ENCODE measurements at regions not wholly inside any gene's neighbourhood (a gene's known extent, or its start where the extent isn't known, plus 50 kb on each side); places are given as distances from the start of the nearest gene placed in this dataset.

GRCh38 chr6:131362070-131362469 is 211.0 kb upstream of the ARG1 start:
- TF ChIP-seq, protein P1, sequence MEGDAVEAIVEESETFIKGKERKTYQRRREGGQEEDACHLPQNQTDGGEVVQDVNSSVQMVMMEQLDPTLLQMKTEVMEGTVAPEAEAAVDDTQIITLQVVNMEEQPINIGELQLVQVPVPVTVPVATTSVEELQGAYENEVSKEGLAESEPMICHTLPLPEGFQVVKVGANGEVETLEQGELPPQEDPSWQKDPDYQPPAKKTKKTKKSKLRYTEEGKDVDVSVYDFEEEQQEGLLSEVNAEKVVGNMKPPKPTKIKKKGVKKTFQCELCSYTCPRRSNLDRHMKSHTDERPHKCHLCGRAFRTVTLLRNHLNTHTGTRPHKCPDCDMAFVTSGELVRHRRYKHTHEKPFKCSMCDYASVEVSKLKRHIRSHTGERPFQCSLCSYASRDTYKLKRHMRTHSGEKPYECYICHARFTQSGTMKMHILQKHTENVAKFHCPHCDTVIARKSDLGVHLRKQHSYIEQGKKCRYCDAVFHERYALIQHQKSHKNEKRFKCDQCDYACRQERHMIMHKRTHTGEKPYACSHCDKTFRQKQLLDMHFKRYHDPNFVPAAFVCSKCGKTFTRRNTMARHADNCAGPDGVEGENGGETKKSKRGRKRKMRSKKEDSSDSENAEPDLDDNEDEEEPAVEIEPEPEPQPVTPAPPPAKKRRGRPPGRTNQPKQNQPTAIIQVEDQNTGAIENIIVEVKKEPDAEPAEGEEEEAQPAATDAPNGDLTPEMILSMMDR (IDR thresholded peaks at IDR 0.05; ENCODE audit: unreplicated experiment): no peak
- intact Hi-C loops (cut with micrococcal nuclease): no loop called here
- Mint-ChIP-seq H3K36me3 (ENCODE audit: insufficient read depth, unreplicated experiment) (no peaks in the 10 kb centered on the region), H3K4me3 (ENCODE audit: unreplicated experiment) (no peak overlapping the region), H3K9me3 (ENCODE audit: unreplicated experiment) (no peaks in the 10 kb centered on the region), H3K27me3 (ENCODE audit: insufficient read depth, unreplicated experiment) (no peaks in the 10 kb centered on the region), H3K27ac (ENCODE audit: low read depth, unreplicated experiment) (no peak overlapping the region), H3K4me1 (ENCODE audit: insufficient read depth, unreplicated experiment) (no peaks in the 10 kb centered on the region)
- peak; percentile 71 for DNase-seq (ENCODE audit: unreplicated experiment)
- POLR2A ChIA-PET: interaction anchor here (0.7 kb wide), 1 partner anchor 22 kb away, joined by 3 read pairs; no protein-coding TSS in a partner anchor
- BruUV-seq (replicated peaks): no TSS peak
- CTCF ChIA-PET: interaction anchor here (0.6 to 1.1 kb wide), 3 partner anchors 33 to 266 kb away, joined by 3 read pairs; partner anchors contain the start of gene MED23

DNA sequence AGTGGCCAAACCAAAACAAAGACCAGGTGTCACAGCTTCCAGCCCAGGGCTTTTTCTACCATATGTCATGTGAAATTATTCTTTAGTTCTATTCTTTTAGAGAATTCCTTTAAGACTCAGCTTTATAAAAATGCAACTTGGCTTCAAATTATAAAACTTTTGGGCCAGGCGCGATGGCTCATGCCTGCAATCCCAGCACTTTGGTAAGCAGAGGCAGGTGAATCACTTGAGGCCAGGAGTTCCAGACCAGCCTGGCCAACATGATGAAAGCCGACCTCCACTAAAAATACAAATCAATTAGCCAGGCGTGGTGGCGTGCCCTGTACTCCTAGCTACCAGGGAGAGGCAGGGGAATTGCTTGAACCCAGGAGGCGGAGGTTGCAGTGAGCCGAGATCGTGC is 210.3 kb upstream of the ARG1 start:
- Mint-ChIP-seq H3K36me3 (ENCODE audit: insufficient read depth, unreplicated experiment) (no peaks in the 10 kb centered on the region), H3K27me3 (ENCODE audit: insufficient read depth, unreplicated experiment) (no peaks in the 10 kb centered on the region), H3K9me3 (ENCODE audit: unreplicated experiment) (no peaks in the 10 kb centered on the region), H3K27ac (ENCODE audit: low read depth, unreplicated experiment) (no peak overlapping the region), H3K4me1 (ENCODE audit: insufficient read depth, unreplicated experiment) (no peaks in the 10 kb centered on the region), H3K4me3 (ENCODE audit: unreplicated experiment) (no peak overlapping the region)
- no TSS peak for BruUV-seq (replicated peaks)
- ChIA-PET CTCF (interaction anchor here (0.6 to 1.1 kb wide), 2 partner anchors 147 to 266 kb away, joined by 3 read pairs; partner anchors contain the start of gene MED23), POLR2A (interaction anchor here (0.7 kb wide), 1 partner anchor 21 kb away, joined by 3 read pairs; no protein-coding TSS in a partner anchor)
- intact Hi-C loops (cut with micrococcal nuclease): no loop called here
- no peak for DNase-seq (ENCODE audit: unreplicated experiment)
- TF ChIP-seq, protein P1 (IDR thresholded peaks at IDR 0.05; ENCODE audit: unreplicated experiment): no peak

- Mint-ChIP-seq H3K36me3 (ENCODE audit: insufficient read depth, unreplicated experiment) (no peaks in the 10 kb centered on the region), H3K4me1 (ENCODE audit: insufficient read depth, unreplicated experiment) (no peaks in the 10 kb centered on the region), H3K27ac (ENCODE audit: low read depth, unreplicated experiment) (no peak overlapping the region), H3K9me3 (ENCODE audit: unreplicated experiment) (no peaks in the 10 kb centered on the region), H3K27me3 (ENCODE audit: insufficient read depth, unreplicated experiment) (no peaks in the 10 kb centered on the region), H3K4me3 (ENCODE audit: unreplicated experiment) (no peak overlapping the region)
- CTCF ChIA-PET: interaction anchor here (0.5 to 1.0 kb wide), 2 partner anchors 32 to 163 kb away, joined by 3 to 4 read pairs; no protein-coding TSS in a partner anchor
- TF ChIP-seq, protein P1 (IDR thresholded peaks at IDR 0.05; ENCODE audit: unreplicated experiment): no peak
- intact Hi-C loops (cut with micrococcal nuclease): no loop called here
- DNase-seq (ENCODE audit: unreplicated experiment): no peak
- BruUV-seq (replicated peaks): no TSS peak
- POLR2A ChIA-PET: no interaction called here
Measured at GRCh38 chr6:131363947-131364834, 208.8 kb upstream of the ARG1 start.

GRCh38 chr6:131366223-131366622 is 206.8 kb upstream of the ARG1 start:
- Mint-ChIP-seq H3K27ac (ENCODE audit: low read depth, unreplicated experiment) (no peak overlapping the region), H3K9me3 (ENCODE audit: unreplicated experiment) (no peaks in the 10 kb centered on the region), H3K4me3 (ENCODE audit: unreplicated experiment) (no peak overlapping the region), H3K27me3 (ENCODE audit: insufficient read depth, unreplicated experiment) (no peaks in the 10 kb centered on the region), H3K36me3 (ENCODE audit: insufficient read depth, unreplicated experiment) (no peaks in the 10 kb centered on the region), H3K4me1 (ENCODE audit: insufficient read depth, unreplicated experiment) (no peaks in the 10 kb centered on the region)
- CTCF ChIA-PET: no interaction called here
- intact Hi-C loops (cut with micrococcal nuclease): no loop called here
- BruUV-seq (replicated peaks): no TSS peak
- POLR2A ChIA-PET: no interaction called here
- TF ChIP-seq, protein P1 (IDR thresholded peaks at IDR 0.05; ENCODE audit: unreplicated experiment): no peak
- no peak for DNase-seq (ENCODE audit: unreplicated experiment)
